GM19035 (cell line): ENCODE measurements at regions not wholly inside any gene's neighbourhood (a gene's known extent, or its start where the extent isn't known, plus 50 kb on each side); places are given as distances from the start of the nearest gene placed in this dataset.

Source experiments
- ATAC-seq: cut with Tn5 transposase; IDR thresholded peaks from one replicate; pipeline ENCODE4 v1.9.1; 2021; ENCODE audit not compliant: unreplicated experiment

- no peak for ATAC-seq
These were observed 106.7 kb upstream of the TTC29 start for GRCh38 chr4:147052361-147052760.

GRCh38 chr4:147054228-147054872 is 108.7 kb upstream of the TTC29 start:
- ATAC-seq: no peak

GRCh38 chr4:147056940-147057610 is 111.4 kb upstream of the TTC29 start:
- no peak for ATAC-seq

DNA sequence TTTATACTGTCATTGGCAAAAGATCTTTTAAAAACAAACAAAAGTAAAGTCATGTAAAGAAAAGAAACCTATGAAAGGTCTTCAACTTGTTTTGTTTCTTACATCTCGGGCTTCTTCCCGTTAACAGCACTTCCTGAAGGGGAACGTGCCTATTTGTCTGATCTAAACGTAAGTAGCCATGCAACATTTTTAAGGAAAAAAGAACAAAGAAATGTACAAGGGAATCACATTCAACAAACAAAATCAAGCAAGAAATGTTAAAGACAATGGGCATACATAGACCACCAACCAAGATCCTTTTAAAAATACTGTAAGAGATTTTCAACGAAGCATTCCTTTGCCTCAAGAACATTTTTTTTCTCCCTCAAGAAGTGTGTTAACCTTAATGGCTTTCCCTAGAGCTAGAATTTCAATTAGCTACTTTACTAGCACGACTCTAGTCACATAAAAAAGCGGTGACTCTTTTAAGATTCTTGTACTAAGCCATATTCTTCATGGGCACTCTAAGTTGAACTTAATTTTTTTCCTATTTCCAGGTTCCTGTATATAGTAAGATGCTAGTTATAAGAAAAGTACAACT is 112.0 kb upstream of the TTC29 start:
- no peak for ATAC-seq

DNA sequence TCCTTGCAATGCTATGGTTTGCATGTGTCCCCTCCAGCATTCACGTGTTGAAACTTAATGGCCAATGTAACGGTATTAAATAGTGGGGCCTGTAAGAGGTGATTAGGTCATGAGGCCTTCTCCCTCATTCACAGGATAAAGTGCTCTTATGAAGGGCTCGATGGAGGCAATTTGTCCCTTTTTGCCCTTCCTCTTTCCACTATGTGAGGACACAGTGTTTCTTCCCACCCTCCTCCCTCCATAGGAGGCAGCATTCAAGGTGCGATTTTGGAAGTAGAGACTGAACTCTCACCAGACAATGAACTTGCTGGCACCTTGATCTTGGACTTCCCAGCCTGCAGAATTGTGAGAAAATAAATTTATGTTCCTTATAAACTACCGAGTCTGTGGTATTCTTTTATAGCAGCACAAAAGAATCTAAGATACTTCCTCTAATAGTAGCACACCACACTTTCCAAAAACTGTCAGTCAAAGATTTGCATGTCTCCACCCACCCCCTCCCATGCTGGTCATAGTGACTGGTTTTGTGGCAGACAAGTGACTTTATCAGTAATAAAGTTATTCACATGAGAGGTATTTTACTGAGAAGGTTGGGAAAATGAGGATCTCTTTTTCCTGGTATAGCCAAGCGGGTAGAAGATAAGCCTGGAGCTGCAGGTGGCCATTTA is 113.5 kb upstream of the TTC29 start:
- no peak for ATAC-seq

DNA sequence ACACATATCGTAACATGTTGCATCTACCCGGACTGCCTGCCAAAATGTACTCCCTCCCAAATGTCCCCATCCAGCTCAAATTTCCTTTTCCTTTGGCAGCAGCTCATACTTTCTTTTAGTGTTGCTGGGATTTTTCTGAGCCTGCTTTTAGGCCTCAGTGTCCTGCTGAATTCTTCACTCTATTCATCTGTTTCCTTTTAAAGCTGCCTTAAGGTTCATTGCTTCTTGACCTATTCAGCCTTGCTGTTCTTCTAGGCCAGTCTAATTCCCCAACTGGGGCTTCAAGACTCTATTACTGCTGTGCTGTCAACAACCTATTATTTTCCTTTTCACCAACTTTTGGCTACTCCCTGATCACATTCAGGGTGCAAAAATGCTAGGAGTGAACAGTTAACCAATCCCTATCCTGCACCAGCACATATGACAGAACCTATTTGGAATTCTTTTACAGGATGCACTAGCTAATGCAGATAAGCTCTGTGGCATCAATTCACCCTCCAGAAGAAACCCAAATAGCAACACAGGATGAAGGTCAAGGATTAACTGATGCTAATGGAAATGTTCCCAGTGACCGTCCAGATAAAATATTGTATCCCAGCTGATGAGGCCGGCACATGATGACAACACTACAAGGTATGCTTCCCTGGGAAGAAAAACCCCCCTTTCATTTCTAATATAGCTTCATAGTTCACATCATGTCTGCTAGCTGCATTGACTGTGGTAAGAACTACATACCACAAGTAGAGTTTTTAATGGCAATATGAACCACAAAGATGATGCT is 114.7 kb upstream of the TTC29 start:
- no peak for ATAC-seq

DNA sequence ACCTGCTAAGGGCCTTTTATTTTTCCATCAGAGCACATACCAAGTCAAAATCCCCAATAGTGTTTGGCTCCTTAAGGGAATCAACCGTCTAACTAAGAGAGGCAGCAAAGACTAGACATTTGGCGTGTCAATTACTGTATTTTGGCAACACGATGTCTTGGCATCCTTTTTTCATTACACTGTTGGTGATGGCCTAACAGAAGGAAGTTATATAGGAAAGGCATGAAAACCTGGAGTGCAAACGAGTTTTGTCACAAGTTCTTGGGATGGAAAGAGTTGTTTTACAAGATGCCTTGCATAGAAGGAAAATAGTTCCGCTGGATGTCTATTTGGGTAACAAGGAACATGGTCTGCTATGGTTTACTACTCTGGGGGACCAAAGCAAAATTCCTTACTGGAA is 119.2 kb upstream of the TTC29 start:
- no peak for ATAC-seq

DNA sequence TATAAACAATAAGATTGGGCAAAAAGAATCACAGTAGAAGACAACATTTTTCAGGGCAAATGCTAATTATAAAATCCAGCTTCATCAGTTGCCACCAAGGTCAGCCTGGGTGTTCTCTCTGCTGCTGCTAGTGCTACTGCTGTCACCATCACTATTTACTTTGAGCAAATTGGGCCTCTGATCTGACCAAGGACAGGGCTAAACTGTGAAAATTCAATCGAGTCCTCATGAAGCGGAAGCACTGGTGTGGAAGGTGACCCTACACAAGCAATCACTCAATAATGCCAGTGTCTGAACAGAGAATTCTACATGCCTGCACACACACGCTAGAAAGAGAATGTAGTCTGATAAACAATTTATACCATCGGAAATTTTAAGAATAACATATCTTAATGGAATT is 122.9 kb upstream of the TTC29 start:
- no peak for ATAC-seq

DNA sequence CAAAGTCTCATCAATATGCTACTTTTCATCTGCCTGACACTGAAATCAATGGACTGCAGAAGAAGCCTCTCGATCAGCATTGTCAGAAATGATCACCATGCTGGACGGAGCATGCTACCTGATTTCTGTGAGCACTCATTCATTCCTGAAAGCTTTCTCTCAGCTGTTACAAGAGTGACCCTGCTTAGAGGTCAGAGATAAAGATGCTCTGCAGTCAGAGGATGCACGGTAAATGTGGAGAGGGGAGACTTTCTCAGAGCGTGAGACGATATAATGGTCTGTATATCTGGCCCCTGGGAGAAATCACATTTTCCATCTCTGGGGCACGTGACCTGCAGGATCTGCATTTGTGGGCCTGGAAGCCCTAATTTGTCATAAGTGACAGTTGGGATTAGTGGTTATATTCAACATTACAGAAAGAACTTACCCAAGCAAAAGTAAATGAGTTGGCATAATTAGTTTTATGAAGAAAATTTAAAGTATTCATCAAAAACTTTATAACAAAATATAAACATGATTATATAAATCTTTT is 125.6 kb upstream of the TTC29 start:
- no peak for ATAC-seq

DNA sequence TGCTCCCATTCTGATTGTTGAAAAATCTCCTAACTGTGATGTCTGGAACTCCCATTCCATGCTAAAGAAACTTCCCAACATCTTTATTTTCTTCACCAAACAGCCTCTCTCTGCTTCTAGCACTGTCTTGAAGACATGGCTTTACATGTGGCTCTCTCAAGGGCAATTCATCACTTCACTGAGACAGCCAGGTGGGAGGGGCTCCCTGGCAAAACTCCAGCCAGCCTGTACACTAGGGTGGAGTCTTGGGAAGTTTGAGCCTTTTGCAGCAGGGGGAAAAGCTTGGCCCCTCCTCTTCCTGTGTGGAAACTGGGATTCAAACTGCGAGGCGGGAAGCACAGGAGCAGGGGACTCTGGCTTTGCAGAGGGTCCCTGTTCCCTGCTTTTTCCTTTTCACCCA is 130.5 kb upstream of the TTC29 start:
- no peak for ATAC-seq

GRCh38 chr4:147076728-147077127 is 131.1 kb upstream of the TTC29 start:
- ATAC-seq: no peak

GRCh38 chr4:147078362-147078761 is 132.7 kb upstream of the TTC29 start:
- no peak for ATAC-seq

DNA sequence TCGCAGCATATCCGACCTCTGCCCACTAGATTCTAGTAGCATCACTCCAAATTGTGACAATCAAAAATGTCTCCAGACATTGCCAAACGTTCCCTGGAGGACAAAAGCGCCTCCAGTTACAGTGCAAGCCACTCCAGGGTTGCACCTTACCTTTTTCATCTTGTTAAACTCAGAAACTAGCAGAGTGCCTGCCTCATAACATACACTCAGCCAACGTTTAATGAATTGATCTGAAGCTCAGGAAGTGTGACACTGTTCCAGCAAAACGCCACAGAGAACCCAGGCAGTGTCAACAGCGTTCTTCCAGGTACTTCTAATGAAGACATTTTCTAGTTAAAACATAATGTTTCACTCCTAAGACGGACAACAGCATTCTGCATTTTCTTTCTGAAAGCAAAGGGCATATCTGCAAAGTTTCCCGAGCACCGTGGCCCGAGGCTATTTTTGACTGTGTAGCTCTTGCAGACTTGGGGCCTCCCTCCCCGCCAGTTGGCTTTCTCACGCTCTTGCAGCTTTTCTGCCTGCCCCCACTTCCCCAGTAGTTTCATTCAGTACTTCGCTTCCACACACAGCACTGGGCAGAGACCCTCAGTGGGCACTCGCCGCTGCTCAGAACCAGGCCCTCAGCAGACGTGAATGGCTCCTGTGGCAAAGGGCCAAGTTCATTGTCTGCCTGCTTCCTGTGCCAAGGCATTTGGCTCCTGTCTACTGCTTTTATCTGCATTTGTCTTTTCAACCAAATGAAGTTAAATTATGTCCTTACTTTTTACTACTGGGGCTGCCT is 133.4 kb upstream of the TTC29 start:
- no peak for ATAC-seq

DNA sequence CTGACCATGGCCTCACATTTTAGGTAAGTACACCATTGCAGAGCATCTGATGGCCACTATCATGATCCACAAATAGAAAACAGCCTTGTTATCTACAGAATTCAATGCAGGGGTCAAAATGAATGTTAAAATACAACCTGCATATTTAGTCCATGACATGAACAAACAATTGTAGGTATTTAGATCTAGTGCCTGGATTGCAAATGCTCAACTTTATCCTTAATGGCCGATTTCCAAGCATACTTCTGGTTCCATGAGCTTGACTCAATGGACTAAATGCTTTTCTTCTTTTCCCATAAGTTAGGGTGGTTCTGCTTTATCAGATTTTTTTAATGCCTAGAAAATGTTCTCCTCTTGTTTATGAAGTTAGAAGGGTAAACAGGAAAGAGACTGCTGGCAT is 139.2 kb upstream of the TTC29 start:
- no peak for ATAC-seq

- ATAC-seq: no peak
These were observed 140.1 kb upstream of the TTC29 start for GRCh38 chr4:147085781-147086180.

- no peak for ATAC-seq
These were observed 142.5 kb upstream of the TTC29 start for GRCh38 chr4:147088146-147088545.

DNA sequence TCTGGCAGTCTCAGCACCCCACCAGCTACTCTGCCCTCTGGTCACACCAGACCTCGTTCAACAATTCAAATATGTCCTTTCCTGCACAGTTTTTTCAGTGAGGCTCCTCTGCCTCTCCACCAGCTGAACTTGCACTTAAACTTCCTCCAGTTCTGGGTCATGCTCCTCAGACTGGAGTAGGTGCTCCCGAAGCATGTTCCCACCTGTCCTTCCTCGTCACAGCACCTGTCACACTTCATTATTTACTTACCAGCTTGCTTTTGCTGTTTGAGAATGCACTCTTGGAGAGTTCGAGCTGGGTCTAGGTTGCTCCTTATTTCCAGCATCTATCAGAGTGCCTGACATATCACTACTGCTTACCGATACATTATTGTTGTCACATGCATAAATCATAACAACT is 144.8 kb upstream of the TTC29 start:
- no peak for ATAC-seq

DNA sequence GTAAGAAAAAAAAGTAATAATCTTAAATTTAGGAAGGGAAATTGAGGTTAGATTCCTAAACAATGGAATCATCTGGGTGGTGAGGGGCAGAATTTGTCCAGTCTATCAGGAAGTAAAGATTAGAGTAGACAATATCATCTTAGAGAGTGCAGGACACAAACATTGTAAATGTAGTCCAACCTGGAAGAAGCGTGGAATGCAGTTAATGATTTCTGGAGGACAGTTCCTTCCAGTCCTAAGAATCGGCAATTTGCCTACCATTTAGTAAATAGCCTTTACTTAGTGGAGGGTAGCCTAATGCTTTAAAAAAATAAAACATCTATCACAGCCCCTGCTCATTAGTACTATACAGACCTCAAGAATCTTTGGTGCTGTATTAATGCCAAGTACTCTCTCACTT is 147.5 kb upstream of the TTC29 start:
- no peak for ATAC-seq

GRCh38 chr4:147094238-147094637 is 148.6 kb upstream of the TTC29 start:
- no peak for ATAC-seq
